CD14-positive monocyte (primary cell): ENCODE measurements at regions not wholly inside any gene's neighbourhood (a gene's known extent, or its start where the extent isn't known, plus 50 kb on each side); places are given as distances from the start of the nearest gene placed in this dataset.

Experiments used
- DNase-seq, 3 donors: peaks; one replicate each; pipeline ENCODE4 v3.0.0-alpha.2; 2011 to 2022
- H2AFZ ChIP-seq: 2 replicates; pipeline ENCODE4 v1.6.0; 2012; ENCODE audit warnings: mild to moderate bottlenecking, low read depth, low read length, inconsistent platforms; ENCODE audit not compliant: insufficient read depth, poor library complexity, severe bottlenecking
- H3K27ac ChIP-seq, 2 donors: 1 replicate in 1 of 2; 2 replicates in 1 of 2; pipeline ENCODE4 v1.5.1; 2012 to 2013; ENCODE audit warnings: low read length in 2 of 2, control low read depth in 1 of 2, inconsistent platforms in 1 of 2, low read depth in 1 of 2, mild to moderate bottlenecking in 1 of 2
- H3K27me3 ChIP-seq, 2 donors: one replicate each; pipeline versions ENCODE4 v1.6.0 to v1.6.1; 2011 to 2013; ENCODE audit warnings: low read length in 2 of 2; ENCODE audit not compliant: control insufficient read depth in 2 of 2, insufficient read depth in 2 of 2
- H3K36me3 ChIP-seq, 2 donors: replicated peaks in 1 of 2; 1 replicate in 1 of 2; 2 replicates in 1 of 2; pipeline versions ENCODE4 v1.5.1 to v1.6.1; 2012 to 2013; ENCODE audit warnings: low read length in 2 of 2, control low read depth in 1 of 2, inconsistent platforms in 1 of 2, mild to moderate bottlenecking in 1 of 2; ENCODE audit not compliant: insufficient read depth in 2 of 2, control insufficient read depth in 1 of 2
- H3K4me1 ChIP-seq, 2 donors: 1 replicate in 1 of 2; 2 replicates in 1 of 2; pipeline versions ENCODE4 v1.5.1 to v1.6.1; 2012 to 2013; ENCODE audit warnings: low read length in 2 of 2, control low read depth in 1 of 2, inconsistent platforms in 1 of 2, mild to moderate bottlenecking in 1 of 2, moderate library complexity in 1 of 2; ENCODE audit not compliant: insufficient read depth in 2 of 2, control insufficient read depth in 1 of 2
- H3K4me2 ChIP-seq: replicated peaks from 2 replicates; pipeline ENCODE3; 2012; ENCODE audit warnings: low read length, moderate library complexity, mild to moderate bottlenecking; ENCODE audit not compliant: poor library complexity, severe bottlenecking; ENCODE audit errors: extremely low read depth
- H3K4me3 ChIP-seq, 3 experiments: fragments of 200-600 bp in 1 of 3; sonication (generic) in 1 of 3; replicated peaks in 1 of 3; 1 replicate in 2 of 3; 2 replicates in 1 of 3; pipeline ENCODE4 v1.5.1; 2011 to 2013; ENCODE audit warnings: low read length in 3 of 3, mild to moderate bottlenecking in 3 of 3, control low read depth in 2 of 3, low read depth in 2 of 3, inconsistent platforms in 1 of 3, moderate library complexity in 1 of 3
- H3K79me2 ChIP-seq: 2 replicates; pipeline ENCODE4 v1.6.0; 2012; ENCODE audit warnings: mild to moderate bottlenecking, control low read depth, inconsistent platforms, low read length, moderate library complexity; ENCODE audit not compliant: insufficient read depth
- H3K9ac ChIP-seq: 2 replicates; pipeline ENCODE4 v1.6.0; 2017; ENCODE audit warnings: low read length, mild to moderate bottlenecking; ENCODE audit not compliant: insufficient read depth, poor library complexity, severe bottlenecking
- H3K9me3 ChIP-seq, 2 donors: replicated peaks in 1 of 2; 1 replicate in 1 of 2; 2 replicates in 1 of 2; pipeline versions ENCODE4 v1.5.1 to v1.6.1; 2012 to 2013; ENCODE audit warnings: low read length in 2 of 2, control low read depth in 1 of 2; ENCODE audit not compliant: control insufficient read depth in 1 of 2, insufficient read depth in 1 of 2
- H4K20me1 ChIP-seq: 2 replicates; pipeline ENCODE4 v1.6.0; 2012; ENCODE audit warnings: mild to moderate bottlenecking, low read length, control low read depth, moderate library complexity; ENCODE audit not compliant: insufficient read depth
- H3K27ac Mint-ChIP-seq, 7 donors: one replicate each; pipeline ENCODE4 v1.8.0; 2020; ENCODE audit warnings: mild to moderate bottlenecking in 7 of 7, mixed read lengths in 7 of 7, moderate library complexity in 6 of 7, inconsistent platforms in 2 of 7
- H3K27me3 Mint-ChIP-seq, 3 donors: one replicate each; pipeline ENCODE4 v1.8.0; 2021 to 2022; ENCODE audit warnings: low read depth in 3 of 3, mild to moderate bottlenecking in 3 of 3, mixed read lengths in 3 of 3, moderate library complexity in 3 of 3, inconsistent platforms in 1 of 3
- H3K36me3 Mint-ChIP-seq, 2 donors: one replicate each; pipeline ENCODE4 v1.8.0; 2020; ENCODE audit warnings: mixed read lengths in 2 of 2, inconsistent platforms in 1 of 2, mild to moderate bottlenecking in 1 of 2
- H3K4me1 Mint-ChIP-seq: one replicate; pipeline ENCODE4 v1.8.0; 2020; ENCODE audit warnings: mild to moderate bottlenecking, mixed read lengths
- H3K4me3 Mint-ChIP-seq, 2 donors: one replicate each; pipeline ENCODE4 v1.8.0; 2020; ENCODE audit warnings: mild to moderate bottlenecking in 2 of 2, mixed read lengths in 2 of 2, moderate library complexity in 1 of 2
- H3K9me3 Mint-ChIP-seq, 7 donors: one replicate each; pipeline ENCODE4 v1.8.0; 2020 to 2022; ENCODE audit warnings: mixed read lengths in 7 of 7, mild to moderate bottlenecking in 6 of 7, moderate library complexity in 6 of 7, inconsistent platforms in 2 of 7
- CTCF ChIP-seq: fragments of 200-600 bp; IDR thresholded peaks from one replicate; pipeline ENCODE4 v1.8.0; 2022; ENCODE audit warnings: antibody characterized with exemption, mild to moderate bottlenecking
- WGBS: methylation state at CpG from one replicate; pipeline ENCODE4 v1.1.5; 2013; ENCODE audit warnings: missing lambda C conversion rate; ENCODE audit not compliant: insufficient coverage; 5-methylcytosine and 5-hydroxymethylcytosine counted together
- intact Hi-C, 2 donors: fragments of 100-400 bp; cut with micrococcal nuclease; formaldehyde crosslinking; loops; one replicate each; pipeline versions ENCODE4 v1.15.0 to v1.15.1; 2023

GRCh38 chr13:63299866-63300394 is 1884.3 kb upstream of the PCDH20 start:
- intact Hi-C loops = no loop called here
- Mint-ChIP-seq H3K9me3 (peaks cover 0 to 4% (median 3%) of the 10 kb centered on the region in 7 donors), H3K4me1 (no peaks in the 10 kb centered on the region), H3K36me3 (no peaks in the 10 kb centered on the region), H3K27me3 (no peaks in the 10 kb centered on the region), H3K4me3 (no peak overlapping the region), H3K27ac (no peak overlapping the region)
- no peak overlapping the region for H3K9ac ChIP-seq
- H3K27me3 ChIP-seq = no peaks in the 10 kb centered on the region
- TF ChIP-seq CTCF = no peak
- H3K9me3 ChIP-seq = peaks cover 0 to 3% of the 10 kb centered on the region in 2 donors
- no peaks in the 10 kb centered on the region for H3K4me1 ChIP-seq
- no peaks in the 10 kb centered on the region for H3K79me2 ChIP-seq
- H2AFZ ChIP-seq = no peak overlapping the region
- 83% methylated on average over 1 of the region's 3 CpGs for WGBS
- no peak overlapping the region for H3K27ac ChIP-seq
- no peak overlapping the region for H3K4me2 ChIP-seq
- H3K4me3 ChIP-seq = no peak overlapping the region
- DNase-seq = no peak
- H3K36me3 ChIP-seq = no peaks in the 10 kb centered on the region
- H4K20me1 ChIP-seq = no peaks in the 10 kb centered on the region

GRCh38 chr13:63297163-63297562 is 1881.5 kb upstream of the PCDH20 start:
- no peak for DNase-seq
- Histone ChIP-seq H3K9me3 (no peaks in the 10 kb centered on the region), H3K4me1 (no peaks in the 10 kb centered on the region), H2AFZ (no peak overlapping the region), H3K79me2 (no peaks in the 10 kb centered on the region), H3K9ac (no peak overlapping the region), H4K20me1 (no peaks in the 10 kb centered on the region), H3K36me3 (no peaks in the 10 kb centered on the region), H3K27me3 (no peaks in the 10 kb centered on the region), H3K4me3 (no peak overlapping the region), H3K4me2 (no peak overlapping the region), H3K27ac (no peak overlapping the region)
- no peaks in the 10 kb centered on the region for H3K4me1 Mint-ChIP-seq
- H3K27me3 Mint-ChIP-seq = no peaks in the 10 kb centered on the region
- no peak overlapping the region for H3K27ac Mint-ChIP-seq
- no peaks in the 10 kb centered on the region for H3K36me3 Mint-ChIP-seq
- TF ChIP-seq CTCF = no peak
- no peak overlapping the region for H3K4me3 Mint-ChIP-seq
- WGBS = no CpG with 5 or more reads among the region's 2 CpGs
- peaks cover 0 to 6% (median 2%) of the 10 kb centered on the region in 7 donors for H3K9me3 Mint-ChIP-seq
- intact Hi-C loops = no loop called here
